CD14-positive monocyte (primary cell): ENCODE measurements at regions not wholly inside any gene's neighbourhood (a gene's known extent, or its start where the extent isn't known, plus 50 kb on each side); places are given as distances from the start of the nearest gene placed in this dataset.

ENCODE experiments used
- DNase-seq, 3 donors: peaks; one replicate each; pipeline ENCODE4 v3.0.0-alpha.2; 2011 to 2022
- H2AFZ ChIP-seq: 2 replicates; pipeline ENCODE4 v1.6.0; 2012; ENCODE audit warnings: mild to moderate bottlenecking, low read depth, low read length, inconsistent platforms; ENCODE audit not compliant: insufficient read depth, poor library complexity, severe bottlenecking
- H3K27ac ChIP-seq, 2 donors: 1 replicate in 1 of 2; 2 replicates in 1 of 2; pipeline ENCODE4 v1.5.1; 2012 to 2013; ENCODE audit warnings: low read length in 2 of 2, control low read depth in 1 of 2, inconsistent platforms in 1 of 2, low read depth in 1 of 2, mild to moderate bottlenecking in 1 of 2
- H3K27me3 ChIP-seq, 2 donors: one replicate each; pipeline versions ENCODE4 v1.6.0 to v1.6.1; 2011 to 2013; ENCODE audit warnings: low read length in 2 of 2; ENCODE audit not compliant: control insufficient read depth in 2 of 2, insufficient read depth in 2 of 2
- H3K36me3 ChIP-seq, 2 donors: replicated peaks in 1 of 2; 1 replicate in 1 of 2; 2 replicates in 1 of 2; pipeline versions ENCODE4 v1.5.1 to v1.6.1; 2012 to 2013; ENCODE audit warnings: low read length in 2 of 2, control low read depth in 1 of 2, inconsistent platforms in 1 of 2, mild to moderate bottlenecking in 1 of 2; ENCODE audit not compliant: insufficient read depth in 2 of 2, control insufficient read depth in 1 of 2
- H3K4me1 ChIP-seq, 2 donors: 1 replicate in 1 of 2; 2 replicates in 1 of 2; pipeline versions ENCODE4 v1.5.1 to v1.6.1; 2012 to 2013; ENCODE audit warnings: low read length in 2 of 2, control low read depth in 1 of 2, inconsistent platforms in 1 of 2, mild to moderate bottlenecking in 1 of 2, moderate library complexity in 1 of 2; ENCODE audit not compliant: insufficient read depth in 2 of 2, control insufficient read depth in 1 of 2
- H3K4me2 ChIP-seq: replicated peaks from 2 replicates; pipeline ENCODE3; 2012; ENCODE audit warnings: low read length, moderate library complexity, mild to moderate bottlenecking; ENCODE audit not compliant: poor library complexity, severe bottlenecking; ENCODE audit errors: extremely low read depth
- H3K4me3 ChIP-seq, 3 experiments: fragments of 200-600 bp in 1 of 3; sonication (generic) in 1 of 3; replicated peaks in 1 of 3; 1 replicate in 2 of 3; 2 replicates in 1 of 3; pipeline ENCODE4 v1.5.1; 2011 to 2013; ENCODE audit warnings: low read length in 3 of 3, mild to moderate bottlenecking in 3 of 3, control low read depth in 2 of 3, low read depth in 2 of 3, inconsistent platforms in 1 of 3, moderate library complexity in 1 of 3
- H3K79me2 ChIP-seq: 2 replicates; pipeline ENCODE4 v1.6.0; 2012; ENCODE audit warnings: mild to moderate bottlenecking, control low read depth, inconsistent platforms, low read length, moderate library complexity; ENCODE audit not compliant: insufficient read depth
- H3K9ac ChIP-seq: 2 replicates; pipeline ENCODE4 v1.6.0; 2017; ENCODE audit warnings: low read length, mild to moderate bottlenecking; ENCODE audit not compliant: insufficient read depth, poor library complexity, severe bottlenecking
- H3K9me3 ChIP-seq, 2 donors: replicated peaks in 1 of 2; 1 replicate in 1 of 2; 2 replicates in 1 of 2; pipeline versions ENCODE4 v1.5.1 to v1.6.1; 2012 to 2013; ENCODE audit warnings: low read length in 2 of 2, control low read depth in 1 of 2; ENCODE audit not compliant: control insufficient read depth in 1 of 2, insufficient read depth in 1 of 2
- H4K20me1 ChIP-seq: 2 replicates; pipeline ENCODE4 v1.6.0; 2012; ENCODE audit warnings: mild to moderate bottlenecking, low read length, control low read depth, moderate library complexity; ENCODE audit not compliant: insufficient read depth
- H3K27ac Mint-ChIP-seq, 7 donors: one replicate each; pipeline ENCODE4 v1.8.0; 2020; ENCODE audit warnings: mild to moderate bottlenecking in 7 of 7, mixed read lengths in 7 of 7, moderate library complexity in 6 of 7, inconsistent platforms in 2 of 7
- H3K27me3 Mint-ChIP-seq, 3 donors: one replicate each; pipeline ENCODE4 v1.8.0; 2021 to 2022; ENCODE audit warnings: low read depth in 3 of 3, mild to moderate bottlenecking in 3 of 3, mixed read lengths in 3 of 3, moderate library complexity in 3 of 3, inconsistent platforms in 1 of 3
- H3K36me3 Mint-ChIP-seq, 2 donors: one replicate each; pipeline ENCODE4 v1.8.0; 2020; ENCODE audit warnings: mixed read lengths in 2 of 2, inconsistent platforms in 1 of 2, mild to moderate bottlenecking in 1 of 2
- H3K4me1 Mint-ChIP-seq: one replicate; pipeline ENCODE4 v1.8.0; 2020; ENCODE audit warnings: mild to moderate bottlenecking, mixed read lengths
- H3K4me3 Mint-ChIP-seq, 2 donors: one replicate each; pipeline ENCODE4 v1.8.0; 2020; ENCODE audit warnings: mild to moderate bottlenecking in 2 of 2, mixed read lengths in 2 of 2, moderate library complexity in 1 of 2
- H3K9me3 Mint-ChIP-seq, 7 donors: one replicate each; pipeline ENCODE4 v1.8.0; 2020 to 2022; ENCODE audit warnings: mixed read lengths in 7 of 7, mild to moderate bottlenecking in 6 of 7, moderate library complexity in 6 of 7, inconsistent platforms in 2 of 7
- WGBS: methylation state at CpG from one replicate; pipeline ENCODE4 v1.1.5; 2013; ENCODE audit warnings: missing lambda C conversion rate; ENCODE audit not compliant: insufficient coverage; 5-methylcytosine and 5-hydroxymethylcytosine counted together
- intact Hi-C, 2 donors: fragments of 100-400 bp; cut with micrococcal nuclease; formaldehyde crosslinking; loops; one replicate each; pipeline versions ENCODE4 v1.15.0 to v1.15.1; 2023
- TF ChIP-seq, protein P1 (sequence below): fragments of 200-600 bp; IDR thresholded peaks from one replicate; pipeline ENCODE4 v1.8.0; 2022; ENCODE audit warnings: antibody characterized with exemption, mild to moderate bottlenecking

DNA sequence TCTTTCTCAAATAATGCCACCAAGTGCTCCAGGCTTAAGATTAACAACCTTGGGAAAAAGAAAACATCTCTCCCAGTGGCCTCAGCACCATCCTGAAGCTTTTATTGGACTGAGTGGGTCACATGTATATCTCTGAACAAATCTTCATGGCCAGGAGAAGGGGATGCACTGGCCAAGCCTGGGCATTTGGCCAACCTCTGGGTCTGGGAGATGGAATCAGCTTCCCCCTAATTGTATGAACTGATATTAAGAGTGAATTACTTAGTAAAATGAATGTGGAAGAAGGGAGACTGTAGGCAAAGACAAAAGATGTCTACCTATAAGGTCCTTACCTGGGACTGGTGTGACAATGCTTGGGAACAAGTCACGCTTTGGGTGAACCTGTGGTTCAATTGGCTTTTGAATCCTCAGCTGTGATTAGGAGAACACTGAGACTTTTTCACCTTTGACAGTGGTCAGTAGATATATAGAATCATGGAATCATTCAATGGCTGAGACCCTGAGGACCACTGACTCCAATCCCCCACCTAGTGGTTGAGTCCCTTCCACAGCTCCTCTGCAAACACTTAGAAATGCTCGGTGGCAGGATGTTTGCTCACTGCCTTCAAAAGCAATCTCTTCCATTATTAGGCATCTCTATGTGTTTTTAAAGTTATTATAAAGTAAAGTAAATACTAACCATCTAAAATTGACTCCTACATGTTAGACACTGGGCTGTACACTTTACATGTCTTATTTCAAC lies 102.6 kb upstream of the ATP1A1 start:
- Mint-ChIP-seq H3K27ac (no peak overlapping the region), H3K4me3 (no peak overlapping the region), H3K36me3 (no peaks in the 10 kb centered on the region), H3K27me3 (peaks cover 0 to 7% (median 3%) of the 10 kb centered on the region in 3 donors), H3K9me3 (peaks cover 0 to 2% (median 0%) of the 10 kb centered on the region in 7 donors), H3K4me1 (peaks cover 9% of the 10 kb centered on the region)
- no peaks in the 10 kb centered on the region for H3K36me3 ChIP-seq
- no peak overlapping the region for H3K9ac ChIP-seq
- no peak for DNase-seq
- H3K4me1 ChIP-seq = peaks cover 5 to 6% of the 10 kb centered on the region in 2 donors
- H3K79me2 ChIP-seq = no peaks in the 10 kb centered on the region
- H3K9me3 ChIP-seq = no peaks in the 10 kb centered on the region
- no peak overlapping the region for H3K27ac ChIP-seq
- no peaks in the 10 kb centered on the region for H3K27me3 ChIP-seq
- intact Hi-C loops = no loop called here
- TF ChIP-seq, protein P1, sequence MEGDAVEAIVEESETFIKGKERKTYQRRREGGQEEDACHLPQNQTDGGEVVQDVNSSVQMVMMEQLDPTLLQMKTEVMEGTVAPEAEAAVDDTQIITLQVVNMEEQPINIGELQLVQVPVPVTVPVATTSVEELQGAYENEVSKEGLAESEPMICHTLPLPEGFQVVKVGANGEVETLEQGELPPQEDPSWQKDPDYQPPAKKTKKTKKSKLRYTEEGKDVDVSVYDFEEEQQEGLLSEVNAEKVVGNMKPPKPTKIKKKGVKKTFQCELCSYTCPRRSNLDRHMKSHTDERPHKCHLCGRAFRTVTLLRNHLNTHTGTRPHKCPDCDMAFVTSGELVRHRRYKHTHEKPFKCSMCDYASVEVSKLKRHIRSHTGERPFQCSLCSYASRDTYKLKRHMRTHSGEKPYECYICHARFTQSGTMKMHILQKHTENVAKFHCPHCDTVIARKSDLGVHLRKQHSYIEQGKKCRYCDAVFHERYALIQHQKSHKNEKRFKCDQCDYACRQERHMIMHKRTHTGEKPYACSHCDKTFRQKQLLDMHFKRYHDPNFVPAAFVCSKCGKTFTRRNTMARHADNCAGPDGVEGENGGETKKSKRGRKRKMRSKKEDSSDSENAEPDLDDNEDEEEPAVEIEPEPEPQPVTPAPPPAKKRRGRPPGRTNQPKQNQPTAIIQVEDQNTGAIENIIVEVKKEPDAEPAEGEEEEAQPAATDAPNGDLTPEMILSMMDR = no peak
- no CpG with 5 or more reads among the region's 2 CpGs for WGBS
- no peaks in the 10 kb centered on the region for H4K20me1 ChIP-seq
- H3K4me3 ChIP-seq = no peak overlapping the region
- no peak overlapping the region for H3K4me2 ChIP-seq
- H2AFZ ChIP-seq = no peak overlapping the region

DNA sequence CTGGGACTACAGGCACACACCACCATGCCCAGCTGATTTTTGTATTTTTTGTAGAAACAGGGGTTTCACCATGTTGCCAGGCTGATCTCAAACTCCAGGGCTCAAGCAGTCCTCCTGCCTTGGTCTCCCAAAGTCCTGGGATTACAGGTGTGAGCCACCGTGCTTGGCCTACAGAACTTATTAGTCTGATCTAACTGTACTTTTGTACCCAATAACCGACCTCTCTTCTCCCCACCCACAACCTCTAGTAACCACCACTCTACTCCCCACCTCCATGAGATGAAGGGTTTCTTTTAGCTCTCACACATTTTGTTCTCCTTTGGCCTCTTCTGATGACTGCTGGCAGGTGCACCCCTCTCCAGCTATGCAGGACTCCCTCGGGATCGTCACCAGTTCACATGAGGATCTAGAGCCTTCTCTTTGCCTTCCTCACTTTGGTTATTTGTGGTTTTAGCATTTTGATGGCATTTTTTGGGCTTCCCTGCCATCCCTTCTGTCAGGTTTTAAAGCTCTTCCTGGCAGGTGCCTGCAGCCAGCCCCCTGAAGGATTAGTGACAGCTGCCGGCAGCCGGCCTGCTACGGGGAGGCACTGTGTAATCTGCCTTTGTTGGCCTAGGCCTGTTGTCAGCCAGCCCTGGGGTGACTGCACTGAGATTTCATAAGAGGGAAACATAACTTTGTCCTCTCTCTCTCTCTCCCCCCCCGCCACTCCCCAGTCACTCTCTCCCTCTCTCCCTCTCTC lies 99.8 kb upstream of the ATP1A1 start:
- TF ChIP-seq, protein P1 = no peak
- H3K4me3 ChIP-seq = no peak overlapping the region
- H3K27me3 Mint-ChIP-seq = peaks cover 0 to 7% (median 2%) of the 10 kb centered on the region in 3 donors
- no peaks in the 10 kb centered on the region for H4K20me1 ChIP-seq
- H3K4me1 ChIP-seq = peaks cover 2% of the 10 kb centered on the region in 2 donors
- H3K27ac Mint-ChIP-seq = no peak overlapping the region
- H3K27me3 ChIP-seq = peaks cover 0 to 1% of the 10 kb centered on the region in 2 donors
- no peaks in the 10 kb centered on the region for H3K9me3 ChIP-seq
- no peak overlapping the region for H3K27ac ChIP-seq
- DNase-seq = no peak
- H3K36me3 Mint-ChIP-seq = no peaks in the 10 kb centered on the region
- H3K79me2 ChIP-seq = no peaks in the 10 kb centered on the region
- intact Hi-C loops = no loop called here
- H3K9ac ChIP-seq = no peak overlapping the region
- no peaks in the 10 kb centered on the region for H3K36me3 ChIP-seq
- WGBS = 100% methylated on average over 3 of the region's 8 CpGs
- no peak overlapping the region for H2AFZ ChIP-seq
- H3K9me3 Mint-ChIP-seq = peaks cover 0 to 3% (median 0%) of the 10 kb centered on the region in 7 donors
- peaks cover 2% of the 10 kb centered on the region for H3K4me1 Mint-ChIP-seq
- no peak overlapping the region for H3K4me2 ChIP-seq
- H3K4me3 Mint-ChIP-seq = no peak overlapping the region
